A549 (cell line): ENCODE measurements at regions not wholly inside any gene's neighbourhood (a gene's known extent, or its start where the extent isn't known, plus 50 kb on each side); places are given as distances from the start of the nearest gene placed in this dataset.

Source experiments
- ATAC-seq, 2 experiments: fragments of 200-7000 bp in 1 of 2; fragments of >200 bp in 1 of 2; cut with Nextera tagmentation in 1 of 2; cut with Tn5 transposase in 1 of 2; 3 replicates each; pipeline versions ENCODE4 v1.8.0 to v1.9.1; 2018 to 2020; ENCODE audit warnings: mild to moderate bottlenecking in 1 of 2, moderate library complexity in 1 of 2
- CTCF ChIA-PET: fragments of 300-600 bp; sonication (Branson Sonifier 250); formaldehyde crosslinking; extraction: SDS; loops from one replicate; lab custom pipeline; 2021; ENCODE audit warnings: antibody characterized with exemption, inconsistent platforms; lab: Yijun Ruan, JAX
- POLR2A ChIA-PET: fragments of 350-600 bp; formaldehyde crosslinking; extraction: SDS; loops from one replicate; lab custom pipeline; 2021; ENCODE audit warnings: antibody characterized with exemption, inconsistent platforms; lab: Yijun Ruan, JAX
- DNase-seq, 2 experiments: peaks; one replicate each; pipeline versions ENCODE4 v3.0.0 to v3.0.0-alpha.2; 2011 to 2016; ENCODE audit warnings: low read depth in 1 of 2, low spot score in 1 of 2
- FAIRE-seq: peaks from 2 replicates; lab custom pipeline; 2011; peaks lifted over from hg19 to GRCh38; lab: Jason Lieb, UNC
- H3K27ac ChIP-seq, 2 experiments: fragments of >200 bp; sonication (Bioruptor Twin); formaldehyde crosslinking; 3 replicates each; pipeline ENCODE4 v1.5.1; 2016 to 2017
- H3K4me1 ChIP-seq: fragments of >200 bp; sonication (Bioruptor Twin); formaldehyde crosslinking; 3 replicates; pipeline ENCODE4 v1.6.1; 2016
- H3K4me2 ChIP-seq: fragments of >200 bp; sonication (Bioruptor Twin); formaldehyde crosslinking; 3 replicates; pipeline ENCODE4 v1.6.1; 2016
- H3K4me3 ChIP-seq: fragments of >200 bp; sonication (Bioruptor Twin); formaldehyde crosslinking; 3 replicates; pipeline ENCODE4 v1.5.1; 2016
- H3K9me3 ChIP-seq: fragments of >200 bp; sonication (Bioruptor Twin); formaldehyde crosslinking; 3 replicates; pipeline ENCODE4 v1.6.1; 2016
- BCL3 ChIP-seq: fragments of >200 bp; sonication (Bioruptor Twin); formaldehyde crosslinking; IDR thresholded peaks from 3 replicates; pipeline ENCODE4 v1.6.1; 2016
- CBX2 ChIP-seq: fragments of 200-600 bp; sonication (generic); IDR thresholded peaks from 2 replicates; pipeline ENCODE4 v1.6.1; 2016; ENCODE audit warnings: low read depth, mild to moderate bottlenecking, borderline replicate concordance
- CHD4 ChIP-seq: fragments of 200-600 bp; sonication (generic); IDR thresholded peaks from 2 replicates; pipeline ENCODE4 v1.6.1; 2016; ENCODE audit warnings: antibody characterized with exemption, mild to moderate bottlenecking, borderline replicate concordance
- EP300 ChIP-seq, 2 experiments: fragments of >200 bp; sonication (Bioruptor Twin); formaldehyde crosslinking; IDR thresholded peaks; 2 replicates in 1 of 2; 3 replicates in 1 of 2; pipeline ENCODE4 v1.6.1; 2016 to 2017
- HOXB5 ChIP-seq: fragments of 250-450 bp; sonication (Bioruptor Pico); IDR thresholded peaks from 2 replicates; pipeline ENCODE4 v1.5.0; 2020; ENCODE audit warnings: mild to moderate bottlenecking, moderate library complexity
- JUNB ChIP-seq: fragments of >200 bp; sonication (Bioruptor Twin); formaldehyde crosslinking; IDR thresholded peaks from 2 replicates; pipeline ENCODE4 v1.6.1; 2016
- KDM5A ChIP-seq: fragments of 200-600 bp; sonication (generic); IDR thresholded peaks from 2 replicates; pipeline ENCODE4 v1.6.1; 2016; ENCODE audit warnings: antibody characterized with exemption, mild to moderate bottlenecking
- MAFK ChIP-seq: fragments of 450-650 bp; IDR thresholded peaks from 2 replicates; pipeline ENCODE4 v1.6.1; 2014; ENCODE audit not compliant: partially characterized antibody
- MAZ ChIP-seq: fragments of 150-350 bp; IDR thresholded peaks from 2 replicates; pipeline ENCODE4 v1.6.1; 2014; ENCODE audit warnings: antibody characterized with exemption, low read depth, low read length, borderline replicate concordance
- PHF8 ChIP-seq: fragments of 200-600 bp; sonication (generic); IDR thresholded peaks from 2 replicates; pipeline ENCODE4 v1.6.1; 2016; ENCODE audit warnings: low read depth, mild to moderate bottlenecking, antibody characterized with exemption, moderate library complexity, borderline replicate concordance
- POLR2A ChIP-seq: IDR thresholded peaks from 2 replicates; pipeline ENCODE4 v1.6.1; 2012; ENCODE audit warnings: mild to moderate bottlenecking, low read length
- REST ChIP-seq: fragments of 200-600 bp; sonication (generic); IDR thresholded peaks from 2 replicates; pipeline ENCODE4 v1.6.1; 2016; ENCODE audit warnings: antibody characterized with exemption, mild to moderate bottlenecking, moderate library complexity
- SMC3 ChIP-seq: fragments of >200 bp; sonication (Bioruptor Twin); formaldehyde crosslinking; IDR thresholded peaks from 3 replicates; pipeline ENCODE4 v1.6.1; 2018; ENCODE audit warnings: inconsistent platforms
- SREBF2 ChIP-seq: fragments of 450-650 bp; IDR thresholded peaks from 2 replicates; pipeline ENCODE4 v1.6.1; 2014; ENCODE audit warnings: mild to moderate bottlenecking, moderate library complexity
- ZC3H11A ChIP-seq: fragments of 450-650 bp; IDR thresholded peaks from 2 replicates; pipeline ENCODE4 v1.6.1; 2014; ENCODE audit warnings: antibody characterized with exemption, mild to moderate bottlenecking
- ZFP36 ChIP-seq: fragments of 450-650 bp; IDR thresholded peaks from 2 replicates; pipeline ENCODE4 v1.6.1; 2014; ENCODE audit warnings: borderline replicate concordance; ENCODE audit not compliant: partially characterized antibody
- ZSCAN20 ChIP-seq: fragments of 250-450 bp; sonication (Bioruptor Pico); IDR thresholded peaks from 2 replicates; pipeline ENCODE4 v1.8.0; 2022; ENCODE audit warnings: mild to moderate bottlenecking, moderate library complexity
- WGBS: methylation state at CpG from one replicate; pipeline ENCODE4 v1.1.6; 2017; ENCODE audit errors: missing lambda C conversion rate; 5-methylcytosine and 5-hydroxymethylcytosine counted together

GRCh38 chr5:159422361-159422760 is 92.1 kb upstream of the IL12B start:
- ATAC-seq (no peak), FAIRE-seq (no peak), DNase-seq (no peak)
- POLR2A ChIA-PET: no interaction called here
- 66% methylated on average over 4 of the region's 4 CpGs for WGBS
- Histone ChIP-seq H3K4me2 (no peak overlapping the region), H3K4me3 (no peak overlapping the region), H3K4me1 (no peaks in the 10 kb centered on the region), H3K27ac (no peak overlapping the region), H3K9me3 (no peaks in the 10 kb centered on the region)
- TF ChIP-seq PHF8 (no peak), MAFK (no peak), EP300 (IDR thresholded peaks at IDR 0.05) (no peak), SMC3 (no peak)
- CTCF ChIA-PET: interaction anchor here (0.9 to 2.5 kb wide), 2 partner anchors 10 to 565 kb away, joined by 4 to 8 read pairs; no protein-coding TSS in a partner anchor

GRCh38 chr5:159422910-159423309 is 92.6 kb upstream of the IL12B start:
- FAIRE-seq: no peak
- Histone ChIP-seq H3K27ac (no peak overlapping the region), H3K9me3 (no peaks in the 10 kb centered on the region), H3K4me2 (no peak overlapping the region), H3K4me1 (no peaks in the 10 kb centered on the region), H3K4me3 (no peak overlapping the region)
- DNase-seq: no peak
- 100% methylated on average over 2 of the region's 2 CpGs for WGBS
- POLR2A ChIA-PET: no interaction called here
- no peak for TF ChIP-seq SREBF2
- no peak for TF ChIP-seq MAZ
- TF ChIP-seq BCL3: no peak
- TF ChIP-seq CHD4: no peak
- no peak for TF ChIP-seq MAFK
- no peak for TF ChIP-seq HOXB5 (CRISPR knock-in tag)
- CTCF ChIA-PET: interaction anchor here (0.9 to 2.5 kb wide), 2 partner anchors 10 to 564 kb away, joined by 4 to 8 read pairs; no protein-coding TSS in a partner anchor
- ATAC-seq: no peak

- TF ChIP-seq ZFP36: no peak
- TF ChIP-seq CBX2: no peak
- no peak for TF ChIP-seq CHD4
- no peak for TF ChIP-seq KDM5A
- no peak for TF ChIP-seq JUNB
- TF ChIP-seq SREBF2: no peak
- no peak for TF ChIP-seq ZSCAN20
- ChIA-PET CTCF (interaction anchor here (0.9 to 1.8 kb wide), 2 partner anchors 20 to 21 kb away, joined by 3 to 4 read pairs; no protein-coding TSS in a partner anchor), POLR2A (no interaction called here)
- no peak for DNase-seq
- no peak for ATAC-seq
- 86% methylated on average over 6 of the region's 6 CpGs for WGBS
- no peak overlapping the region for H3K4me2 ChIP-seq
- no peak for FAIRE-seq
- no peak overlapping the region for H3K27ac ChIP-seq
- H3K4me1 ChIP-seq: no peaks in the 10 kb centered on the region
- no peak overlapping the region for H3K4me3 ChIP-seq
- H3K9me3 ChIP-seq: no peaks in the 10 kb centered on the region
These were observed 93.8 kb upstream of the IL12B start for GRCh38 chr5:159424123-159424522.

GRCh38 chr5:159426694-159427093 is 96.4 kb upstream of the IL12B start:
- POLR2A ChIA-PET: no interaction called here
- H3K4me1 ChIP-seq: no peaks in the 10 kb centered on the region
- H3K4me3 ChIP-seq: no peak overlapping the region
- TF ChIP-seq POLR2A (no peak), REST (no peak), EP300 (IDR thresholded peaks at IDR 0.05) (no peak), ZC3H11A (no peak)
- no peak overlapping the region for H3K4me2 ChIP-seq
- H3K27ac ChIP-seq: no peak overlapping the region
- 81% methylated on average over 3 of the region's 3 CpGs for WGBS
- no peaks in the 10 kb centered on the region for H3K9me3 ChIP-seq
- ATAC-seq (no peak), DNase-seq (no peak), FAIRE-seq (no peak)
- CTCF ChIA-PET: interaction anchor here (1.2 kb wide), 1 partner anchor 16 kb away, joined by 3 read pairs; no protein-coding TSS in a partner anchor
